Adrenal gland (tissue), 9 donors: ENCODE measurements at regions not wholly inside any gene's neighbourhood (a gene's known extent, or its start where the extent isn't known, plus 50 kb on each side); places are given as distances from the start of the nearest gene placed in this dataset.

Experiments
- DNase-seq, 7 donors: peaks; one replicate each; pipeline ENCODE4 v3.0.0-alpha.2; 2019 to 2020
- H3K27ac ChIP-seq, 5 donors: fragments of 200-600 bp; sonication (generic) in 4 of 5; 1 replicate in 3 of 5; 2 replicates in 2 of 5; pipeline versions ENCODE4 v1.5.1 to v1.8.0; 2016 to 2020; ENCODE audit warnings: mild to moderate bottlenecking in 1 of 5
- H3K27me3 ChIP-seq: fragments of 200-600 bp; 2 replicates; pipeline ENCODE4 v1.8.0; 2021
- H3K36me3 ChIP-seq, 2 donors: fragments of 200-600 bp; replicated peaks in 1 of 2; 1 replicate in 1 of 2; 2 replicates in 1 of 2; pipeline versions ENCODE4 v1.5.1 to v1.8.0; 2018 to 2022
- H3K4me1 ChIP-seq, 2 donors: fragments of 200-600 bp; replicated peaks in 1 of 2; 1 replicate in 1 of 2; 2 replicates in 1 of 2; pipeline versions ENCODE4 v1.5.1 to v1.8.0; 2018 to 2021
- H3K4me3 ChIP-seq, 4 donors: fragments of 200-600 bp; sonication (generic) in 3 of 4; one replicate each; pipeline ENCODE4 v1.5.1; 2016 to 2018
- H3K9me3 ChIP-seq, 3 donors: fragments of 200-600 bp; sonication (generic) in 1 of 3; replicated peaks in 1 of 3; 1 replicate in 2 of 3; 2 replicates in 1 of 3; pipeline versions ENCODE4 v1.5.1 to v1.8.0; 2016 to 2021
- CTCF ChIP-seq, 6 experiments: fragments of 450-650 bp in 4 of 6; fragments of 200-600 bp in 2 of 6; sonication (generic) in 1 of 6; IDR thresholded peaks; 1 replicate in 5 of 6; 2 replicates in 1 of 6; pipeline versions ENCODE4 v1.5.1 to v1.8.0; 2016 to 2021; ENCODE audit warnings: antibody characterized with exemption in 6 of 6, mild to moderate bottlenecking in 2 of 6, moderate library complexity in 1 of 6
- POLR2A ChIP-seq, 2 donors: fragments of 450-650 bp; IDR thresholded peaks; one replicate each; pipeline ENCODE4 v1.6.1; 2017; ENCODE audit warnings: antibody characterized with exemption in 2 of 2, mild to moderate bottlenecking in 2 of 2, moderate library complexity in 1 of 2
- WGBS, 4 donors: extraction: QIAGEN DNeasy Blood & Tissue Kit in 2 of 4; methylation state at CpG; one replicate each; pipeline versions ENCODE4 v1.1.5 to v1.1.7; 2013 to 2017; 5-methylcytosine and 5-hydroxymethylcytosine counted together
- intact Hi-C, 2 donors: fragments of 100-400 bp; cut with DNase I; formaldehyde crosslinking; loops; one replicate each; pipeline versions ENCODE4 v1.14.1 to v1.15.0; 2022 to 2023
- donor health status: healthy with polysubstance abuse.
- donor health status: Bipolar disorder and iron deficiency.
- donor health status: DM: yes; HTN: yes; CAD: no.
- donor health status: DM: no; HTN: no; CAD: no.
- donor health status: DM: no; HTN: no; CAD: no.

GRCh38 chr15:31489281-31489680, 162.6 kb downstream of the KLF13 start:
- DNase-seq = peak in 1 of 7 donors; percentile 49
- WGBS, 4 donors = 69 to 97% (median 83%) methylated on average over 2 of the region's 2 CpGs
- TF ChIP-seq POLR2A (IDR thresholded peaks at IDR 0.05) = no peak
- TF ChIP-seq CTCF (IDR thresholded peaks at IDR 0.05) = no peak
- H3K4me3 ChIP-seq = no peak overlapping the region
- peaks cover 4% of the 10 kb centered on the region for H3K27me3 ChIP-seq
- intact Hi-C loops = loop anchor here (5.0 to 10.0 kb wide), 3 partner anchors 124 to 287 kb away; partner anchors contain the start of gene KLF13 (in 1 of the 2)
- peaks cover 0 to 5% (median 0%) of the 10 kb centered on the region in 3 donors for H3K9me3 ChIP-seq
- H3K4me1 ChIP-seq = peaks cover 0 to 15% of the 10 kb centered on the region in 2 donors
- peak overlapping the region in 2 of 5 donors; percentile 35 to 49 for H3K27ac ChIP-seq
- H3K36me3 ChIP-seq = no peaks in the 10 kb centered on the region

GRCh38 chr15:31489801-31490646, 163.4 kb downstream of the KLF13 start:
- no peaks in the 10 kb centered on the region for H3K27me3 ChIP-seq
- peaks cover 0 to 15% of the 10 kb centered on the region in 2 donors for H3K4me1 ChIP-seq
- intact Hi-C loops = loop anchor here (5.0 to 10.0 kb wide), 4 partner anchors 125 to 828 kb away; partner anchors contain the start of gene KLF13 (in 1 of the 2)
- peak in 6 of 7 donors; percentile 33 to 70 (median 50) for DNase-seq
- H3K9me3 ChIP-seq = peaks cover 0 to 5% (median 0%) of the 10 kb centered on the region in 3 donors
- peak overlapping the region in 1 of 5 donors; percentile 49 for H3K27ac ChIP-seq
- H3K36me3 ChIP-seq = no peaks in the 10 kb centered on the region
- H3K4me3 ChIP-seq = no peak overlapping the region
- no peak for TF ChIP-seq POLR2A (IDR thresholded peaks at IDR 0.05)
- peak; percentile 73 to 90 (median 83) for TF ChIP-seq CTCF (IDR thresholded peaks at IDR 0.05)
- 13 to 47% (median 44%) methylated on average over 5 to 12 of the region's 12 CpGs for WGBS, 4 donors

- Histone ChIP-seq H3K4me1 (peaks cover 0 to 2% of the 10 kb centered on the region in 2 donors), H3K27ac (no peak overlapping the region), H3K4me3 (no peak overlapping the region), H3K27me3 (no peaks in the 10 kb centered on the region), H3K9me3 (peaks cover 0 to 5% (median 0%) of the 10 kb centered on the region in 3 donors), H3K36me3 (no peaks in the 10 kb centered on the region)
- 81 to 89% (median 81%) methylated on average over 2 to 4 of the region's 4 CpGs for WGBS, 4 donors
- intact Hi-C loops = loop anchor here in 1 of 2 donors (5.0 kb wide), 1 partner anchor 832 kb away; no protein-coding TSS in a partner anchor
- no peak for TF ChIP-seq POLR2A (IDR thresholded peaks at IDR 0.05)
- TF ChIP-seq CTCF (IDR thresholded peaks at IDR 0.05) = no peak
- DNase-seq = peak in 1 of 7 donors; percentile 30
Observed at GRCh38 chr15:31494786-31495185, 168.2 kb downstream of the KLF13 start.

GRCh38 chr15:31495281-31495680, 168.6 kb downstream of the KLF13 start:
- H3K27ac ChIP-seq = no peak overlapping the region
- peaks cover 0 to 5% (median 0%) of the 10 kb centered on the region in 3 donors for H3K9me3 ChIP-seq
- no peaks in the 10 kb centered on the region for H3K36me3 ChIP-seq
- H3K4me1 ChIP-seq = no peaks in the 10 kb centered on the region
- no peak overlapping the region for H3K4me3 ChIP-seq
- DNase-seq = peak in 1 of 7 donors; percentile 7
- TF ChIP-seq POLR2A (IDR thresholded peaks at IDR 0.05) = no peak
- TF ChIP-seq CTCF (IDR thresholded peaks at IDR 0.05) = no peak
- intact Hi-C loops = no loop called here
- H3K27me3 ChIP-seq = no peaks in the 10 kb centered on the region
- 78 to 85% (median 80%) methylated on average over 4 of the region's 4 CpGs for WGBS, 4 donors
